GM12878 (cell line): ENCODE measurements at regions not wholly inside any gene's neighbourhood (a gene's known extent, or its start where the extent isn't known, plus 50 kb on each side); places are given as distances from the start of the nearest gene placed in this dataset.

Source experiments
- ATAC-seq: fragments of 200-7000 bp; cut with Tn5 transposase; 3 replicates; pipeline ENCODE4 v1.9.1; 2020; ENCODE audit warnings: mild to moderate bottlenecking, moderate library complexity
- BruUV-seq: library from RNA; stranded (reverse); fragments of 400-500 nt; replicated peaks from 2 replicates; lab custom pipeline; 2021; lab: Mats Ljungman, UMichigan
- CTCF ChIA-PET: fragments of 300-600 bp; sonication (Branson Sonifier 250); formaldehyde crosslinking; extraction: SDS; loops from one replicate; lab custom pipeline; 2021; ENCODE audit warnings: inconsistent platforms; lab: Yijun Ruan, JAX
- POLR2A ChIA-PET: fragments of 350-600 bp; formaldehyde crosslinking; extraction: SDS; loops from one replicate; lab custom pipeline; 2021; ENCODE audit warnings: inconsistent platforms; lab: Charles Lee
- RAD21 ChIA-PET: fragments of 300-600 bp; sonication (Branson Sonifier 250); formaldehyde crosslinking; loops from one replicate; lab custom pipeline; 2023; ENCODE audit warnings: antibody characterized with exemption; ENCODE audit not compliant: unreplicated experiment; lab: Charles Lee
- SMC1A ChIA-PET: fragments of 300-600 bp; sonication (Branson Sonifier 250); formaldehyde crosslinking; loops from one replicate; lab custom pipeline; 2023; ENCODE audit not compliant: unreplicated experiment, uncharacterized antibody; lab: Charles Lee
- DNase-seq: peaks from one replicate; pipeline ENCODE4 v3.0.0-alpha.2; 2011; ENCODE audit warnings: low read depth, low spot score
- FAIRE-seq: peaks from 3 replicates; lab custom pipeline; 2011; peaks lifted over from hg19 to GRCh38; lab: Jason Lieb, UNC
- H2AFZ ChIP-seq: 2 replicates; pipeline ENCODE4 v1.6.0; 2011; ENCODE audit warnings: low read depth, low read length, control low read depth; ENCODE audit not compliant: control insufficient read depth
- H3K27ac ChIP-seq: 2 replicates; pipeline ENCODE4 v1.5.1; 2011; ENCODE audit warnings: control low read depth; ENCODE audit not compliant: control insufficient read depth, insufficient read depth
- H3K27me3 ChIP-seq, 2 experiments: replicated peaks in 1 of 2; 2 replicates each; pipeline versions ENCODE4 v1.6.0 to v1.6.1; 2011; ENCODE audit warnings: low read length in 1 of 2; ENCODE audit not compliant: control insufficient read depth in 2 of 2, insufficient read depth in 2 of 2
- H3K36me3 ChIP-seq, 2 experiments: 2 replicates each; pipeline ENCODE4 v1.5.1; 2011; ENCODE audit warnings: low read length in 1 of 2; ENCODE audit not compliant: control insufficient read depth in 2 of 2, insufficient read depth in 2 of 2
- H3K4me1 ChIP-seq: 2 replicates; pipeline ENCODE4 v1.6.1; 2011; ENCODE audit warnings: mild to moderate bottlenecking, low read length, moderate library complexity, mixed read lengths; ENCODE audit not compliant: control insufficient read depth, insufficient read depth
- H3K4me2 ChIP-seq: 2 replicates; pipeline ENCODE4 v1.6.0; 2011; ENCODE audit warnings: control low read depth; ENCODE audit not compliant: control insufficient read depth, insufficient read depth
- H3K4me3 ChIP-seq: fragments of 200-600 bp; sonication (generic); 2 replicates; pipeline ENCODE4 v1.5.1; 2016
- H3K79me2 ChIP-seq: 2 replicates; pipeline ENCODE4 v1.6.0; 2011; ENCODE audit warnings: low read length; ENCODE audit not compliant: control insufficient read depth, insufficient read depth
- H3K9ac ChIP-seq: 2 replicates; pipeline ENCODE4 v1.8.0; 2011; ENCODE audit warnings: low read length, control low read depth, mixed read lengths; ENCODE audit not compliant: control insufficient read depth, insufficient read depth
- H3K9me3 ChIP-seq: replicated peaks from 3 replicates; pipeline ENCODE4 v1.5.1; 2011; ENCODE audit warnings: mild to moderate bottlenecking, low read length; ENCODE audit not compliant: control insufficient read depth, insufficient read depth
- H4K20me1 ChIP-seq: 2 replicates; pipeline ENCODE4 v1.6.0; 2011; ENCODE audit not compliant: control insufficient read depth, insufficient read depth
- BCL11A ChIP-seq: IDR thresholded peaks from 2 replicates; pipeline ENCODE4 v1.6.1; 2011; ENCODE audit warnings: low read depth, low read length
- CHD2 ChIP-seq: IDR thresholded peaks from 2 replicates; pipeline ENCODE4 v1.6.1; 2011; ENCODE audit warnings: low read depth, low read length, improper control_type of control experiment, borderline replicate concordance
- DPF2 ChIP-seq: fragments of 450-650 bp; IDR thresholded peaks from 2 replicates; pipeline ENCODE4 v1.6.1; 2017; ENCODE audit warnings: mild to moderate bottlenecking
- HCFC1 ChIP-seq: fragments of 150-350 bp; IDR thresholded peaks from 2 replicates; pipeline ENCODE4 v1.6.1; 2014; ENCODE audit warnings: low read length
- IKZF1 ChIP-seq: fragments of 450-650 bp; conservative IDR thresholded peaks from 2 replicates; pipeline ENCODE4 v1.6.1; 2017; ENCODE audit warnings: antibody characterized with exemption, mild to moderate bottlenecking
- JUNB ChIP-seq: IDR thresholded peaks from 2 replicates; pipeline ENCODE4 v1.6.1; 2016; ENCODE audit warnings: antibody characterized with exemption, mild to moderate bottlenecking
- MAX ChIP-seq: IDR thresholded peaks from 2 replicates; pipeline ENCODE4 v1.6.1; 2012; ENCODE audit warnings: low read depth, low read length, improper control_type of control experiment
- NRF1 ChIP-seq: conservative IDR thresholded peaks from 2 replicates; pipeline ENCODE4 v1.6.1; 2011; ENCODE audit warnings: mild to moderate bottlenecking, low read depth, low read length, improper control_type of control experiment
- POLR2AphosphoS2 ChIP-seq: IDR thresholded peaks from 2 replicates; pipeline ENCODE4 v1.6.1; 2011; ENCODE audit warnings: low read depth, mild to moderate bottlenecking, low read length, improper control_type of control experiment, moderate library complexity
- RAD21 ChIP-seq: IDR thresholded peaks from 2 replicates; pipeline ENCODE4 v1.6.1; 2011; ENCODE audit warnings: mild to moderate bottlenecking, low read depth, low read length, moderate library complexity; ENCODE audit not compliant: insufficient read depth
- RB1 ChIP-seq: fragments of 450-650 bp; formaldehyde crosslinking; IDR thresholded peaks from 2 replicates; pipeline ENCODE4 v1.6.1; 2017; ENCODE audit warnings: mild to moderate bottlenecking, borderline replicate concordance
- SIN3A ChIP-seq: IDR thresholded peaks from 2 replicates; pipeline ENCODE4 v1.6.1; 2012; ENCODE audit warnings: low read depth, low read length, improper control_type of control experiment
- SMAD5 ChIP-seq: IDR thresholded peaks from 2 replicates; pipeline ENCODE4 v1.6.1; 2016; ENCODE audit warnings: antibody characterized with exemption, low read depth
- YBX1 ChIP-seq: fragments of 450-650 bp; IDR thresholded peaks from 2 replicates; pipeline ENCODE4 v1.6.1; 2016; ENCODE audit warnings: antibody characterized with exemption
- ZBED1 ChIP-seq: IDR thresholded peaks from 2 replicates; pipeline ENCODE4 v1.6.1; 2016; ENCODE audit warnings: borderline replicate concordance
- ZZZ3 ChIP-seq: IDR thresholded peaks from 2 replicates; pipeline ENCODE4 v1.6.1; 2011; ENCODE audit warnings: low read depth; ENCODE audit not compliant: control insufficient read depth, insufficient read length
- WGBS: methylation state at CpG from one replicate; pipeline ENCODE4 v1.1.6; 2016; ENCODE audit warnings: low lambda C conversion rate; ENCODE audit not compliant: insufficient replicate concordance, insufficient coverage; ENCODE audit errors: missing lambda C conversion rate; 5-methylcytosine and 5-hydroxymethylcytosine counted together
- in situ Hi-C: fragments of 300-500 bp; cut with MboI; formaldehyde crosslinking; loops from 9 replicates; pipeline ENCODE4 v1.14.3; 2018; ENCODE audit warnings: mixed read lengths
- intact Hi-C: fragments of 100-400 bp; cut with micrococcal nuclease; formaldehyde crosslinking; loops from one replicate; pipeline ENCODE4 v1.14.2; 2022; ENCODE audit not compliant: unreplicated experiment

- FAIRE-seq: no peak
- Histone ChIP-seq H3K9me3 (no peaks in the 10 kb centered on the region), H3K27ac (no peak overlapping the region), H3K4me3 (no peak overlapping the region), H3K9ac (no peak overlapping the region), H3K27me3 (no peaks in the 10 kb centered on the region; a peak in 1 of 4 replicates), H4K20me1 (no peaks in the 10 kb centered on the region), H2AFZ (no peak overlapping the region), H3K79me2 (no peaks in the 10 kb centered on the region), H3K36me3 (no peaks in the 10 kb centered on the region), H3K4me2 (no peak overlapping the region), H3K4me1 (no peaks in the 10 kb centered on the region)
- TF ChIP-seq JUNB: no peak
- no peak for TF ChIP-seq YBX1
- no peak for TF ChIP-seq CHD2
- no peak for TF ChIP-seq HCFC1
- TF ChIP-seq SMAD5: no peak
- no peak for TF ChIP-seq POLR2AphosphoS2
- no peak for TF ChIP-seq DPF2
- no peak for TF ChIP-seq ZBED1
- no peak for TF ChIP-seq RAD21
- no peak for TF ChIP-seq IKZF1
- TF ChIP-seq RB1: no peak
- TF ChIP-seq SIN3A: no peak
- TF ChIP-seq ZZZ3: no peak
- no peak for TF ChIP-seq BCL11A
- TF ChIP-seq NRF1: no peak
- no peak for TF ChIP-seq MAX
- ATAC-seq: no peak
- ChIA-PET SMC1A (no interaction called here), RAD21 (no interaction called here), POLR2A (no interaction called here), CTCF (no interaction called here)
- in situ Hi-C loops (no loop called here), intact Hi-C loops (no loop called here)
- no TSS peak for BruUV-seq
- 78% methylated on average over 20 of the region's 25 CpGs for WGBS
- no peak for DNase-seq
Observed at GRCh38 chr5:155114655-155115054, 101.1 kb downstream of the KIF4B start.
